ENCODE measurements at regions not wholly inside any gene's neighbourhood (a gene's known extent, or its start where the extent isn't known, plus 50 kb on each side); places are given as distances from the start of the nearest gene placed in this dataset.
"Not testable (repeated sequence)": the region's sequence is repeated elsewhere in the genome, so short reads cannot be mapped to it uniquely, and the experiment has no call there.

DNA sequence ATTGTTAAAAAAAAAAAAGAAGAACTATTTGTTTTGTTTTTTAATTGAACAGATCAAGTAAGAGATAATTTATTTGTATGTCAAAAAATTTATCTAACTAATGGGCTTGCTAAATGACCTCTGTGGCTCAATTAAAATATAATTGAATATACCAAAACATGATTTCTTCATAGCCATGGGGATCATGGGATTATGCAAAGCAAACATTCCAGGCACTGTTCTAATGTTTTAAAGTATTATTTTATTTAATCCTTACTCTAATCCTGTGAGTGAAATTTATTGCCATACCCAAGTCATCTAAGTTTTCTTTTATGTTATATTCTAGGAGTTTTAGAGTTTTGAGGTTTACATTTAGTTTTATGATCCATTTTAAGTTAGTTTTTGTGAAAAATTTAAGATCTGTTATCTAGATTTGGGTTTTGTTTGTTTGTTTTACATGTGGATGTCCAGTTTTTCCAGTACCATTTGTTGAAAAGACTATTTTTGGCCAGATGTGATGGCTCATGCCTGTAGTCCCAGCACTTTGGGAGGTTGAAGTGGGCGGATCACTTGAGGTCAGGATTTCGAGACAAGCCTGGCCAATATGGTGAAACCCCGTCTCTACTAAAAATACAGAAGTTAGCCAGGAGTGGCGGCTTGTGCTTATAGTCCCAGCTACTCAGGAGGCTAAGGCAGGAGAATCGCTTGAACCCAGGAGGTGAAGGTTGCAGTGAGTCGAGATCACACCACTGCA, 52.3 kb upstream of the CNOT10 start:
- no peaks in the 10 kb centered on the region for H3K9me3 ChIP-seq

GRCh38 chr3:32630266-32630665, 54.7 kb upstream of the CNOT10 start:
- H3K4me3 ChIP-seq: no peak overlapping the region
- H3K27me3 ChIP-seq: no peaks in the 10 kb centered on the region
- DNase-seq (ENCODE audit: extremely low spot score in 2 of 2): no peak
- H3K36me3 ChIP-seq: no peaks in the 10 kb centered on the region
- no peaks in the 10 kb centered on the region for H3K4me1 ChIP-seq
- intact Hi-C loops (cut with DNase I): no loop called here
- no peaks in the 10 kb centered on the region for H3K9me3 ChIP-seq
- peak in 1 of 2 donors; percentile 63 for TF ChIP-seq POLR2AphosphoS5 (IDR thresholded peaks at IDR 0.05; ENCODE audit: insufficient read depth in 1 of 2, low read depth in 1 of 2)
- TF ChIP-seq POLR2A (IDR thresholded peaks at IDR 0.05): no peak
- no peak overlapping the region for H3K27ac ChIP-seq

More for the DNA sequence above, 52.3 kb upstream of the CNOT10 start:
- no peaks in the 10 kb centered on the region for H3K36me3 ChIP-seq
- TF ChIP-seq POLR2A (IDR thresholded peaks at IDR 0.05) (no peak), POLR2AphosphoS5 (IDR thresholded peaks at IDR 0.05; ENCODE audit: insufficient read depth in 1 of 2, low read depth in 1 of 2) (no peak), CTCF (IDR thresholded peaks at IDR 0.05) (no peak)
- no peaks in the 10 kb centered on the region for H3K4me1 ChIP-seq
- no peaks in the 10 kb centered on the region for H3K27me3 ChIP-seq
- intact Hi-C loops (cut with DNase I): no loop called here
- no peak for DNase-seq (ENCODE audit: extremely low spot score in 2 of 2)
- no peak overlapping the region for H3K4me3 ChIP-seq
- no peak overlapping the region for H3K27ac ChIP-seq

DNA sequence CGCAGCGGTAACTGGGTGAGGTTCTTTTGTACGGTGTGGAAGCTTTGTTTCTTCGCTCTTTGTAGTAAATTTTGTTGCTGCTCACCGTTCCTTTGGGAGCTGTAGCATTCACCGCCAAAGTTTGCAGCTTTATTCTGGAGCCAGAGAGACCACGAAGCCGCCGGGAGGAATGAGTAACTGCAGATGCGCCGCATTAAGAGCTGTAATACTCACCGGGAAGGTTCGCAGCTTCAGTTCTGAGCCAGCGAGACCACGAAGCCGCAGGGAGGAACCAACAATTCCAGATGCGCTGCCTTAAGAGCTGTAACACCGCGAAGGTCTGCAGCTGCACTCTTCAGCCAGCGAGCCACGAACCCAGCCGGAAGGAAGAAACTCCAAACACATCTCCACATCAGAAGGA, 56.0 kb upstream of the DYNC1LI1 start:
- Histone ChIP-seq H3K4me1 (no peaks in the 10 kb centered on the region), H3K27me3 (no peaks in the 10 kb centered on the region), H3K36me3 (no peaks in the 10 kb centered on the region), H3K27ac (no peak overlapping the region), H3K9me3 (no peaks in the 10 kb centered on the region), H3K4me3 (no peak overlapping the region)
- no peak for TF ChIP-seq POLR2AphosphoS5 (IDR thresholded peaks at IDR 0.05; ENCODE audit: insufficient read depth in 1 of 2, low read depth in 1 of 2)
- TF ChIP-seq CTCF (IDR thresholded peaks at IDR 0.05): no peak
- no peak for TF ChIP-seq POLR2A (IDR thresholded peaks at IDR 0.05)
- intact Hi-C loops (cut with DNase I): no loop called here
- no peak for DNase-seq (ENCODE audit: extremely low spot score in 2 of 2)

- H3K27me3 ChIP-seq; intact Hi-C loops (cut with DNase I): not testable (repeated sequence)
Observed at GRCh38 chr3:32625543-32626176, 55.0 kb upstream of the DYNC1LI1 start.

DNA sequence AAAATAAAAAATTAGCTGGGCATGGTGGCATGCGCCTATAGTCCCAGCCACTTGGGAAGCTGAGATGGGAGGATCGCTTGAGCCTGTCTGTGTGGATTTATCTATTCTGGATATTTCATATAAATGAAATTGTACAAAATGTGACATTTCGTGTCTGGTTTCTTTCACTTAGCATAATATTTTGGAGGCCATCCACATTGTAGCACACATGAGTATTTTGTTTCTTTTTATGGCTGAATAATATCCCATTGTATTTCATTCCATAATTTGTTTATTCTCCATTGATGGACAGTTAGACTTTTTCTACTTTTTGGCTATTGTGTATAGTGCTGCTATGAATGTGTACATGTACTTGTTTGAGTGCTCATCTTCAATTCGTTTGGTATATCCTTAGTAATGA, 52.9 kb upstream of the DYNC1LI1 start:
- Histone ChIP-seq H3K27ac (no peak overlapping the region), H3K4me1 (no peaks in the 10 kb centered on the region), H3K27me3 (no peaks in the 10 kb centered on the region), H3K4me3 (no peak overlapping the region), H3K9me3 (no peaks in the 10 kb centered on the region), H3K36me3 (no peaks in the 10 kb centered on the region)
- intact Hi-C loops (cut with DNase I): no loop called here
- TF ChIP-seq CTCF (IDR thresholded peaks at IDR 0.05): no peak
- TF ChIP-seq POLR2AphosphoS5 (IDR thresholded peaks at IDR 0.05; ENCODE audit: insufficient read depth in 1 of 2, low read depth in 1 of 2): no peak
- TF ChIP-seq POLR2A (IDR thresholded peaks at IDR 0.05): no peak
- no peak for DNase-seq (ENCODE audit: extremely low spot score in 2 of 2)

More at GRCh38 chr3:32625543-32626176, 55.0 kb upstream of the DYNC1LI1 start:
- not testable (repeated sequence) for H3K4me3 ChIP-seq; H3K4me1 ChIP-seq; H3K27ac ChIP-seq; H3K36me3 ChIP-seq; H3K9me3 ChIP-seq; DNase-seq (ENCODE audit: extremely low spot score in 2 of 2)

DNA sequence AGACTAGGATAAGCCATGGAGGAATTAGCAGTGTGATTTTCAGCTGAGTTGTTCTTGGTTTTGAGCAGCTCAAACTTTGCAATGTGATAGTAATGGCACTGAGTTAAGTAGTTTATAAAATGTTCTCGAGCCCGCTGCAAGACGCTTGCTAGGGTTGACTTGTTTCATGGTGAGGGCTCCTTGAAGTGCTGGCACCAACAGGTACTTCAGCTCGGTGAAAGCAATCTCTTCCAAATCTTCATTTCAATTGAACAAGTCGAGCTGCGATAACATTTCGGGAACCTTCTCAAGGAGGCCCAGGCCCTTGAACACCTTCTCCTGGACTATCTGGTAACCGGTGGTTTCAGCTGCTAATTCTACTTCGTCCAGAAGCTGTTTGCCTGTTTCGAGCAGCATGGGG, 50.8 kb upstream of the DYNC1LI1 start:
- H3K4me1 ChIP-seq: no peaks in the 10 kb centered on the region
- no peak overlapping the region for H3K4me3 ChIP-seq
- intact Hi-C loops (cut with DNase I): no loop called here
- TF ChIP-seq CTCF (IDR thresholded peaks at IDR 0.05) (no peak), POLR2A (IDR thresholded peaks at IDR 0.05) (no peak), POLR2AphosphoS5 (IDR thresholded peaks at IDR 0.05; ENCODE audit: insufficient read depth in 1 of 2, low read depth in 1 of 2) (no peak)
- no peak for DNase-seq (ENCODE audit: extremely low spot score in 2 of 2)
- no peaks in the 10 kb centered on the region for H3K27me3 ChIP-seq
- H3K27ac ChIP-seq: no peak overlapping the region
- no peaks in the 10 kb centered on the region for H3K36me3 ChIP-seq
- H3K9me3 ChIP-seq: no peaks in the 10 kb centered on the region

Measured in vagina (tissue), 2 donors.